ENCODE measurements at regions not wholly inside any gene's neighbourhood (a gene's known extent, or its start where the extent isn't known, plus 50 kb on each side); places are given as distances from the start of the nearest gene placed in this dataset.

- TF ChIP-seq CTCF (IDR thresholded peaks at IDR 0.05; ENCODE audit: low read depth, low read length) (no peak), POLR2A (IDR thresholded peaks at IDR 0.05; ENCODE audit: extremely low read depth, insufficient read length) (no peak)
These were observed 431.8 kb upstream of the FZD8 start for GRCh38 chr10:36073796-36074345.
